Bronchial epithelial cell (primary cell): ENCODE measurements at regions not wholly inside any gene's neighbourhood (a gene's known extent, or its start where the extent isn't known, plus 50 kb on each side); places are given as distances from the start of the nearest gene placed in this dataset.
"Not testable (repeated sequence)": the region's sequence is repeated elsewhere in the genome, so short reads cannot be mapped to it uniquely, and the experiment has no call there.

Source experiments
- DNase-seq: peaks from one replicate; pipeline ENCODE4 v3.0.0-alpha.2; 2010; ENCODE audit warnings: low read depth
- FAIRE-seq: peaks from 2 replicates; lab custom pipeline; 2011; peaks lifted over from hg19 to GRCh38; lab: Jason Lieb, UNC
- H3K27me3 ChIP-seq: 2 replicates; pipeline ENCODE4 v1.5.1; 2011; ENCODE audit warnings: low read length; ENCODE audit not compliant: control insufficient read depth, insufficient read depth
- H3K36me3 ChIP-seq: 2 replicates; pipeline ENCODE4 v1.5.1; 2011; ENCODE audit warnings: low read length; ENCODE audit not compliant: control insufficient read depth, insufficient read depth
- H3K4me3 ChIP-seq: 2 replicates; pipeline ENCODE4 v1.5.1; 2011; ENCODE audit warnings: mild to moderate bottlenecking, low read depth, low read length, control low read depth
- CTCF ChIP-seq: IDR thresholded peaks from 2 replicates; pipeline ENCODE4 v1.5.1; 2011; ENCODE audit warnings: mild to moderate bottlenecking, moderate library complexity, low read length, control low read depth, inconsistent platforms; ENCODE audit not compliant: insufficient read depth, severe bottlenecking

- no peak for DNase-seq
- TF ChIP-seq CTCF: no peak
- Histone ChIP-seq H3K27me3 (peaks cover 2% of the 10 kb centered on the region), H3K4me3 (no peak overlapping the region), H3K36me3 (no peaks in the 10 kb centered on the region)
- no peak for FAIRE-seq
These were observed 112.5 kb upstream of the PRSS1 start for GRCh38 chr7:142636751-142637150.

GRCh38 chr7:142636107-142636506, 113.2 kb upstream of the PRSS1 start:
- DNase-seq, H3K36me3 ChIP-seq, FAIRE-seq, H3K27me3 ChIP-seq, H3K4me3 ChIP-seq: not testable (repeated sequence)

- H3K27me3 ChIP-seq: peaks cover 2% of the 10 kb centered on the region
- no peak overlapping the region for H3K4me3 ChIP-seq
- peak; percentile 73 for TF ChIP-seq CTCF
- no peak for FAIRE-seq
- peak; percentile 58 for DNase-seq
- H3K36me3 ChIP-seq: no peaks in the 10 kb centered on the region
These were observed 116.8 kb upstream of the PRSS1 start for GRCh38 chr7:142632271-142633134.

GRCh38 chr7:142629588-142630260, 119.5 kb upstream of the PRSS1 start:
- DNase-seq: peak; percentile 12
- Histone ChIP-seq H3K4me3 (no peak overlapping the region), H3K36me3 (no peaks in the 10 kb centered on the region), H3K27me3 (peaks cover 4% of the 10 kb centered on the region)
- FAIRE-seq: no peak
- TF ChIP-seq CTCF: no peak

- H3K27me3 ChIP-seq: peaks cover 4% of the 10 kb centered on the region
- FAIRE-seq: no peak
- TF ChIP-seq CTCF: no peak
These were observed 120.3 kb upstream of the PRSS1 start for GRCh38 chr7:142628945-142629344.

GRCh38 chr7:142627223-142627622, 122.0 kb upstream of the PRSS1 start:
- not testable (repeated sequence) for H3K4me3 ChIP-seq, H3K27me3 ChIP-seq, H3K36me3 ChIP-seq, FAIRE-seq, DNase-seq

More at GRCh38 chr7:142628945-142629344, 120.3 kb upstream of the PRSS1 start:
- no peak overlapping the region for H3K4me3 ChIP-seq
- no peaks in the 10 kb centered on the region for H3K36me3 ChIP-seq
- no peak for DNase-seq
